Parathyroid adenoma (tissue), 2 donors: ENCODE measurements at regions not wholly inside any gene's neighbourhood (a gene's known extent, or its start where the extent isn't known, plus 50 kb on each side); places are given as distances from the start of the nearest gene placed in this dataset.
"Not testable (repeated sequence)": the region's sequence is repeated elsewhere in the genome, so short reads cannot be mapped to it uniquely, and the experiment has no call there.

Experiments used
- H2AFZ ChIP-seq: fragments of 300-600 bp; sonication (generic); one replicate; pipeline ENCODE4 v1.7.0; 2017; ENCODE audit warnings: antibody characterized with exemption, mild to moderate bottlenecking
- H3K27ac ChIP-seq: fragments of 300-600 bp; sonication (generic); one replicate; pipeline ENCODE4 v1.7.0; 2017
- H3K27me3 ChIP-seq: fragments of 300-600 bp; sonication (generic); one replicate; pipeline ENCODE4 v1.7.0; 2017; ENCODE audit warnings: low read length; ENCODE audit not compliant: control insufficient read depth, insufficient read depth
- H3K36me3 ChIP-seq: fragments of 300-600 bp; sonication (generic); one replicate; pipeline ENCODE4 v1.7.0; 2017; ENCODE audit warnings: low read length; ENCODE audit not compliant: control insufficient read depth, insufficient read depth
- H3K4me1 ChIP-seq: fragments of 300-600 bp; sonication (generic); one replicate; pipeline ENCODE4 v1.7.0; 2017; ENCODE audit warnings: control low read depth
- H3K4me2 ChIP-seq: fragments of 300-600 bp; sonication (generic); one replicate; pipeline ENCODE4 v1.7.0; 2017; ENCODE audit warnings: low read length
- H3K4me3 ChIP-seq: fragments of 300-600 bp; sonication (generic); one replicate; pipeline ENCODE4 v1.7.0; 2017; ENCODE audit warnings: low read depth, low read length
- H3K79me2 ChIP-seq: fragments of 300-600 bp; sonication (generic); one replicate; pipeline ENCODE4 v1.7.0; 2017; ENCODE audit warnings: control low read depth
- H3K9ac ChIP-seq: fragments of 300-600 bp; sonication (generic); one replicate; pipeline ENCODE4 v1.7.0; 2017; ENCODE audit warnings: mild to moderate bottlenecking
- H3K9me3 ChIP-seq: fragments of 300-600 bp; sonication (generic); one replicate; pipeline ENCODE4 v1.7.0; 2017; ENCODE audit warnings: low read length; ENCODE audit not compliant: control insufficient read depth
- TF ChIP-seq, protein P1 (sequence below): fragments of 300-600 bp; sonication (generic); IDR thresholded peaks from one replicate; pipeline ENCODE4 v1.7.0; 2017; ENCODE audit warnings: antibody characterized with exemption, mild to moderate bottlenecking
- donor health status: primary hyperparathyroidism.

DNA sequence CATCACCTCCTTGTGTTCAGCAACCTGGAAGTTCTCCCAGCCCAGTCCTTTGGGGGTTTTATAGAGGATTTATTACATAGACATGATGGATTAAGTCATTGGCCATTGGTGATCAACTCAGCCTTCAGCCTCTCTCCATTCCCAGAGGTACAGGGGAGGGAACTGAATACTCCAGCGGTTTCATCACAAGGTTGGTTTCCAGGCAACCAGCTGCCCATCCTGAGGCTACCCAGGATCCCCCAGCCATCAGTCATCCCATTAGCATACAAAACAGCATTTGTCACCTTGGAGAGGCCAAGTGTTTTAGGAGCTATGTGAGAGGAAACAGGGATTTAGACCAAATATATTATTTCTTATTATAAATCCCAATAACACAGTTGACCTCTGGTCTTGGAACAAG lies 584.8 kb upstream of the NRP1 start:
- Histone ChIP-seq H3K4me3 (no peak overlapping the region), H3K9ac (no peak overlapping the region), H3K4me2 (no peak overlapping the region), H2AFZ (no peak overlapping the region), H3K36me3 (no peaks in the 10 kb centered on the region), H3K4me1 (no peaks in the 10 kb centered on the region), H3K27me3 (no peaks in the 10 kb centered on the region), H3K79me2 (no peaks in the 10 kb centered on the region), H3K9me3 (no peaks in the 10 kb centered on the region), H3K27ac (no peak overlapping the region)
- TF ChIP-seq, protein P1, sequence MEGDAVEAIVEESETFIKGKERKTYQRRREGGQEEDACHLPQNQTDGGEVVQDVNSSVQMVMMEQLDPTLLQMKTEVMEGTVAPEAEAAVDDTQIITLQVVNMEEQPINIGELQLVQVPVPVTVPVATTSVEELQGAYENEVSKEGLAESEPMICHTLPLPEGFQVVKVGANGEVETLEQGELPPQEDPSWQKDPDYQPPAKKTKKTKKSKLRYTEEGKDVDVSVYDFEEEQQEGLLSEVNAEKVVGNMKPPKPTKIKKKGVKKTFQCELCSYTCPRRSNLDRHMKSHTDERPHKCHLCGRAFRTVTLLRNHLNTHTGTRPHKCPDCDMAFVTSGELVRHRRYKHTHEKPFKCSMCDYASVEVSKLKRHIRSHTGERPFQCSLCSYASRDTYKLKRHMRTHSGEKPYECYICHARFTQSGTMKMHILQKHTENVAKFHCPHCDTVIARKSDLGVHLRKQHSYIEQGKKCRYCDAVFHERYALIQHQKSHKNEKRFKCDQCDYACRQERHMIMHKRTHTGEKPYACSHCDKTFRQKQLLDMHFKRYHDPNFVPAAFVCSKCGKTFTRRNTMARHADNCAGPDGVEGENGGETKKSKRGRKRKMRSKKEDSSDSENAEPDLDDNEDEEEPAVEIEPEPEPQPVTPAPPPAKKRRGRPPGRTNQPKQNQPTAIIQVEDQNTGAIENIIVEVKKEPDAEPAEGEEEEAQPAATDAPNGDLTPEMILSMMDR, result no peak

DNA sequence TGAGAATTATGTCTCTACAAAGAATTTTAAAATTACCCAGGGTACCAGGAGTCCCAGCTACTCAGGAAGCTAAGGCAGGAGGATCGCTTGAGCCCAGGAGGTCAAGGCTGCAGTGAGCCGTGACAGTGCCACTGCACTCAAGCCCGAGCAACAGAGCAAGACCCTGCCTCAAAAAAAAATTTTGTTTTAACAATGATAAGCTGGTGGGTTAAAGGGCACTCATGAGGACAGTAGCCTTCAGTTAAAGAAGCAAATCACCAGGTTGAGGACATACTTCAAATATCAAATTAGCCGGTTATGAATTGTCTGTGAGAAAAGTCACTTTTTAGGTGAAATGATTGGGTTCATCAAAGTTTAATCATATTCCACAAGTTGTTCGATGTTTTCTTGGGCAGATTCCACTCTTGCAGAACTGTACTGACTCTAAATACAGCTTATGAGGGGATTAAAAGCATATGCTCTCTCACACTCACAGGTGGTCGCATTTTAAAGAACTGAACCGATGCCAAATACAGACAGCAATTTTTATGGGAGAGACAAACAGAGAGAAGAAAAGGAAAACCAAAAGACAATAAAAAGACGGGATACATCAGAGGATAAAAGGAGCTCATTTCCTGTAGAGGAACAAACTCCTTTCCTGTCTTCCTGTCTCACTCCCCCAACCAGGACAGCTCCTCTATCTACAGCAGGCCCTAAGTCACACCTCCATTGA lies 582.8 kb upstream of the NRP1 start:
- Histone ChIP-seq H3K9ac (no peak overlapping the region), H3K4me1 (no peaks in the 10 kb centered on the region), H3K79me2 (no peaks in the 10 kb centered on the region), H3K36me3 (no peaks in the 10 kb centered on the region), H3K4me3 (no peak overlapping the region), H3K4me2 (no peak overlapping the region), H3K27me3 (no peaks in the 10 kb centered on the region), H3K9me3 (no peaks in the 10 kb centered on the region), H2AFZ (no peak overlapping the region), H3K27ac (no peak overlapping the region)
- TF ChIP-seq, protein P1, result no peak

DNA sequence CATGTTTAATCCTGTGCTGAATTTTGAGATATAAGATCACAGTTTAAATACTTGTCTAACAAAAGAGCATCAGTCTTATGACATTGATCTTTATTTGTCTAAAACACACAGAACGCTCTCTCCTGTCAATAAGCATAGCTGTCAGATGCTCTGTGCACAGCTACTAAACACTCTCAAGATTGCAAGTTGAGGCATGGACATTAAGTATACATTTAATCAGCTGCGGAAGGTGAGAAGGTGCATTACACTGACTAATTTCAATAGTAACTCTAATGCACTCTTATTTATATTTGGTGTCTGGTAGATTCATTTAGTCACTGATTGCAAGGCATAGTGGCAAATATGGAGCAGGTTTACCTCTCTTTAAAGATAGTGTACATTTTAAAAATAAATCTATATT lies 580.3 kb upstream of the NRP1 start:
- Histone ChIP-seq H3K4me3 (no peak overlapping the region), H3K4me1 (no peaks in the 10 kb centered on the region), H3K79me2 (no peaks in the 10 kb centered on the region), H2AFZ (no peak overlapping the region), H3K27me3 (no peaks in the 10 kb centered on the region), H3K9me3 (no peaks in the 10 kb centered on the region), H3K36me3 (no peaks in the 10 kb centered on the region), H3K4me2 (no peak overlapping the region), H3K27ac (no peak overlapping the region), H3K9ac (no peak overlapping the region)
- TF ChIP-seq, protein P1, result no peak

DNA sequence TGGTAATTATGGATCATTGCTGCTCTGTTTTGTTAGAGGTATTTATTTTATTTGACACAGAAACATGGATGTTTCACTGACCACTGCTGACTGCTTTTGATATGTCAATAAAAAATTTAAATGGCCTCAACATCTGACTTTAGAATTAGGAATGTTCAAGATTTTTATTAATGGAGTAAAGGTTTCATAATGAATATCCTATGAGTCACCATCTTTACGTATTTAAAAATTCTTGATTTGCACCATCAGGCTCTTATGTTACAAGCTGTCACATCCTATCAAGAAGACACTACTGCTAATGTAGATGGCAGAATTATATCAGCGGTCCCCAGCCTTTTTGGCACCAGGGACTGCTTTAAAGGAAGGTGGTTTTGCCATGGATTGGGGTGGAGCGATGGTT lies 578.7 kb upstream of the NRP1 start:
- Histone ChIP-seq H3K4me2 (no peak overlapping the region), H3K9ac (no peak overlapping the region), H3K36me3 (no peaks in the 10 kb centered on the region), H3K27me3 (no peaks in the 10 kb centered on the region), H2AFZ (no peak overlapping the region), H3K79me2 (no peaks in the 10 kb centered on the region), H3K4me3 (no peak overlapping the region), H3K4me1 (no peaks in the 10 kb centered on the region), H3K27ac (no peak overlapping the region), H3K9me3 (no peaks in the 10 kb centered on the region)
- TF ChIP-seq, protein P1, result no peak

- not testable (repeated sequence) for H3K79me2 ChIP-seq, H3K9ac ChIP-seq, H3K27ac ChIP-seq, H3K27me3 ChIP-seq, H3K4me2 ChIP-seq, H3K4me1 ChIP-seq, H3K36me3 ChIP-seq, H2AFZ ChIP-seq, H3K4me3 ChIP-seq, H3K9me3 ChIP-seq
Observed at GRCh38 chr10:33909476-33909875, 575.0 kb upstream of the NRP1 start.
